HCT116 (cell line): ENCODE measurements at regions not wholly inside any gene's neighbourhood (a gene's known extent, or its start where the extent isn't known, plus 50 kb on each side); places are given as distances from the start of the nearest gene placed in this dataset.
"Not testable (repeated sequence)": the region's sequence is repeated elsewhere in the genome, so short reads cannot be mapped to it uniquely, and the experiment has no call there.

ENCODE experiments used
- ATAC-seq: fragments of 200-7000 bp; cut with Tn5 transposase; 2 replicates; pipeline ENCODE4 v1.9.1; 2020; ENCODE audit warnings: mild to moderate bottlenecking, moderate library complexity
- BruUV-seq: library from RNA; stranded (reverse); fragments of 400-500 nt; replicated peaks from 2 replicates; lab custom pipeline; 2021; lab: Mats Ljungman, UMichigan
- CTCF ChIA-PET: fragments of 300-600 bp; sonication (Branson Sonifier 250); formaldehyde crosslinking; loops from one replicate; lab custom pipeline; 2021; ENCODE audit warnings: antibody characterized with exemption; lab: Charles Lee
- POLR2A ChIA-PET: fragments of 300-600, 350-600 bp; sonication (Branson Sonifier 250); formaldehyde crosslinking; loops from one replicate; lab custom pipeline; 2021; ENCODE audit warnings: antibody characterized with exemption; lab: Charles Lee
- RAD21 ChIA-PET, 2 experiments: fragments of 300-600 bp; sonication (Branson Sonifier 250); formaldehyde crosslinking; loops; one replicate each; lab custom pipeline; 2023; ENCODE audit warnings: low total read pairs in 2 of 2; ENCODE audit not compliant: uncharacterized antibody in 2 of 2, unreplicated experiment in 2 of 2, low non-redundant PET in 1 of 2; lab: Charles Lee
- DNase-seq: peaks from one replicate; pipeline ENCODE4 v3.0.0-alpha.2; 2010; ENCODE audit warnings: low read depth, low spot score
- H2AFZ ChIP-seq: fragments of 200-600 bp; shearing (Covaris generic), sonication (generic); 2 replicates; pipeline ENCODE4 v1.6.1; 2017; ENCODE audit warnings: low read depth, mixed run types, mixed read lengths, antibody characterized with exemption, low read length; ENCODE audit not compliant: poor library complexity, severe bottlenecking
- H3K27ac ChIP-seq: 2 replicates; pipeline ENCODE4 v1.5.1; 2012; ENCODE audit warnings: low read depth, low read length
- H3K27me3 ChIP-seq: fragments of 200-600 bp; sonication (generic); 2 replicates; pipeline ENCODE4 v1.6.1; 2016; ENCODE audit warnings: mixed run types, low read length, mixed read lengths; ENCODE audit not compliant: insufficient read depth
- H3K36me3 ChIP-seq, 2 experiments: fragments of 200-500 bp in 1 of 2; fragments of 200-600 bp in 1 of 2; sonication (Bioruptor generic) in 1 of 2; sonication (generic) in 1 of 2; 2 replicates each; pipeline versions ENCODE4 v1.5.1 to v1.6.1; 2014 to 2016; ENCODE audit warnings: low read length in 2 of 2, inconsistent platforms in 1 of 2, mixed read lengths in 1 of 2, mixed run types in 1 of 2; ENCODE audit not compliant: insufficient read depth in 2 of 2, control insufficient read depth in 1 of 2
- H3K4me1 ChIP-seq, 2 experiments: fragments of 200-600 bp in 1 of 2; sonication (generic) in 1 of 2; 2 replicates each; pipeline versions ENCODE4 v1.5.1 to v1.6.1; 2012 to 2017; ENCODE audit warnings: low read length in 2 of 2, inconsistent platforms in 1 of 2, mild to moderate bottlenecking in 1 of 2, mixed read lengths in 1 of 2, mixed run types in 1 of 2, moderate library complexity in 1 of 2; ENCODE audit not compliant: insufficient read depth in 2 of 2, control insufficient read depth in 1 of 2
- H3K4me2 ChIP-seq: fragments of 200-600 bp; sonication (generic); 2 replicates; pipeline ENCODE4 v1.6.1; 2017; ENCODE audit warnings: mixed run types, low read length, mixed read lengths
- H3K4me3 ChIP-seq, 2 experiments: fragments of 200-600 bp in 1 of 2; sonication (generic) in 1 of 2; replicated peaks in 1 of 2; 2 replicates each; pipeline ENCODE4 v1.5.1; 2011 to 2016; ENCODE audit warnings: low read length in 2 of 2, control low read depth in 1 of 2, low read depth in 1 of 2, mild to moderate bottlenecking in 1 of 2, mixed read lengths in 1 of 2, mixed run types in 1 of 2
- H3K79me2 ChIP-seq: fragments of 200-600 bp; sonication (generic); 2 replicates; pipeline ENCODE4 v1.6.1; 2017; ENCODE audit warnings: mild to moderate bottlenecking, mixed run types, low read length, moderate library complexity, mixed read lengths; ENCODE audit not compliant: insufficient read depth
- H3K9ac ChIP-seq: fragments of 200-600 bp; sonication (generic); 2 replicates; pipeline ENCODE4 v1.6.1; 2016; ENCODE audit warnings: low read length, mixed read lengths
- H3K9me2 ChIP-seq: fragments of 200-600 bp; sonication (generic), shearing (Covaris generic); 2 replicates; pipeline ENCODE4 v1.6.1; 2017; ENCODE audit warnings: mixed run types, mild to moderate bottlenecking, moderate library complexity; ENCODE audit not compliant: insufficient read depth
- H3K9me3 ChIP-seq, 2 experiments: fragments of 200-500 bp in 1 of 2; fragments of 200-600 bp in 1 of 2; sonication (Bioruptor generic) in 1 of 2; sonication (generic) in 1 of 2; 2 replicates each; pipeline ENCODE4 v1.6.1; 2014 to 2017; ENCODE audit warnings: low read length in 2 of 2, mixed read lengths in 2 of 2, inconsistent platforms in 1 of 2, low read depth in 1 of 2, mild to moderate bottlenecking in 1 of 2, mixed run types in 1 of 2, moderate library complexity in 1 of 2; ENCODE audit not compliant: control insufficient read depth in 1 of 2, insufficient read depth in 1 of 2
- H4K20me1 ChIP-seq: fragments of 200-600 bp; sonication (generic), shearing (Covaris generic); 2 replicates; pipeline ENCODE4 v1.6.1; 2017; ENCODE audit warnings: mixed run types, mild to moderate bottlenecking, moderate library complexity; ENCODE audit not compliant: insufficient read depth
- YY1 ChIP-seq: IDR thresholded peaks from 2 replicates; pipeline ENCODE4 v1.6.1; 2011; ENCODE audit warnings: low read length, low read depth, moderate library complexity, mild to moderate bottlenecking; ENCODE audit not compliant: insufficient replicate concordance; ENCODE audit errors: extremely low read depth
- ZNF274 ChIP-seq: fragments of 200-500 bp; sonication (Bioruptor generic); IDR thresholded peaks from 2 replicates; pipeline ENCODE4 v1.6.1; 2014; ENCODE audit warnings: mild to moderate bottlenecking, low read depth, low read length, inconsistent platforms
- intact Hi-C: fragments of 100-400 bp; cut with micrococcal nuclease; formaldehyde crosslinking; loops from 2 replicates; pipeline ENCODE4 v1.10.0; 2022

- ChIA-PET POLR2A (no interaction called here), CTCF (no interaction called here)
- no TSS peak for BruUV-seq
Observed at GRCh38 chrX:27242581-27242980, 220.6 kb downstream of the PPP4R3C start.

GRCh38 chrX:27241981-27242380 lies 221.2 kb downstream of the PPP4R3C start:
- no peak for TF ChIP-seq ZNF274
- intact Hi-C loops: no loop called here
- ChIA-PET POLR2A (no interaction called here), CTCF (no interaction called here), RAD21 (no interaction called here)
- no TSS peak for BruUV-seq
- Histone ChIP-seq H3K27ac (no peak overlapping the region), H3K9ac (no peak overlapping the region), H3K4me3 (no peak overlapping the region), H2AFZ (no peak overlapping the region), H3K9me3 (no peaks in the 10 kb centered on the region), H3K27me3 (no peaks in the 10 kb centered on the region), H3K79me2 (no peaks in the 10 kb centered on the region), H3K36me3 (no peaks in the 10 kb centered on the region), H3K4me2 (no peak overlapping the region), H3K9me2 (no peaks in the 10 kb centered on the region), H3K4me1 (no peaks in the 10 kb centered on the region), H4K20me1 (no peaks in the 10 kb centered on the region)
- ATAC-seq (no peak), DNase-seq (no peak)

More at GRCh38 chrX:27242581-27242980, 220.6 kb downstream of the PPP4R3C start:
- DNase-seq (no peak), ATAC-seq (no peak)
- no peak overlapping the region for H3K4me3 ChIP-seq
- no peaks in the 10 kb centered on the region for H3K27me3 ChIP-seq
- no peak overlapping the region for H3K4me2 ChIP-seq
- no peaks in the 10 kb centered on the region for H3K79me2 ChIP-seq
- H3K9me3 ChIP-seq: no peaks in the 10 kb centered on the region
- no peaks in the 10 kb centered on the region for H3K9me2 ChIP-seq
- H2AFZ ChIP-seq: no peak overlapping the region
- no peaks in the 10 kb centered on the region for H3K4me1 ChIP-seq
- no peaks in the 10 kb centered on the region for H3K36me3 ChIP-seq
- RAD21 ChIA-PET: no interaction called here
- no peak for TF ChIP-seq YY1
- H3K27ac ChIP-seq: no peak overlapping the region
- H4K20me1 ChIP-seq: no peaks in the 10 kb centered on the region
- intact Hi-C loops: no loop called here
- no peak overlapping the region for H3K9ac ChIP-seq

- H3K36me3 ChIP-seq, H3K9me2 ChIP-seq, H3K27ac ChIP-seq, ATAC-seq, H3K4me1 ChIP-seq, RAD21 ChIA-PET, POLR2A ChIA-PET, H3K4me2 ChIP-seq, CTCF ChIA-PET, H3K9ac ChIP-seq, H2AFZ ChIP-seq, H3K79me2 ChIP-seq, intact Hi-C loops, DNase-seq, BruUV-seq, H3K9me3 ChIP-seq, H4K20me1 ChIP-seq, H3K4me3 ChIP-seq, H3K27me3 ChIP-seq: not testable (repeated sequence)
Observed at GRCh38 chrX:27240042-27240441, 223.1 kb downstream of the PPP4R3C start.
